Activated CD8-positive, alpha-beta memory T cell treated with anti-CD3 and anti-CD28 coated beads, Interleukin-2, amount 50 U/mL, for 24 hours (primary cell): ENCODE measurements at regions not wholly inside any gene's neighbourhood (a gene's known extent, or its start where the extent isn't known, plus 50 kb on each side); places are given as distances from the start of the nearest gene placed in this dataset.

Source experiments
- DNase-seq: peaks from one replicate; pipeline ENCODE4 v3.0.0-alpha.2; 2020; ENCODE audit errors: extremely low read depth

DNA sequence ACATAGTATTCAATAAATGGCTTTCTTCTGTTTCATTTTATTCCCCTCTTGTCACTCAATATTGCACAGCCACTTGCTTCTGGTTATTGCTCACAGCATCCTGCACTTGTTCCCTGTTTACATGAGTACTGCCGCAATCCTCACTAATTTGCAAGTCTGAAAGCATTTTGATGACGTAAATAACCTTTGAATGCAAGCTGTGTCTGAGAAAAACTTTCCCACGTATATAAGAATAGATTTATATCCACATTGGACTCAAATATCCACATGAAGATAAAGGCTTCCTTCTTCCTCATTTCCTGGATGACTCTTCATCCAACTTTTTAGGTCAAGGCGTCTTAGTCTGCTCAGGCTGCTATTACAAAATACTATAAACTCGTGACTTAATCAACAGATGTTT is 88.2 kb upstream of the DAP start:
- no peak for DNase-seq

DNA sequence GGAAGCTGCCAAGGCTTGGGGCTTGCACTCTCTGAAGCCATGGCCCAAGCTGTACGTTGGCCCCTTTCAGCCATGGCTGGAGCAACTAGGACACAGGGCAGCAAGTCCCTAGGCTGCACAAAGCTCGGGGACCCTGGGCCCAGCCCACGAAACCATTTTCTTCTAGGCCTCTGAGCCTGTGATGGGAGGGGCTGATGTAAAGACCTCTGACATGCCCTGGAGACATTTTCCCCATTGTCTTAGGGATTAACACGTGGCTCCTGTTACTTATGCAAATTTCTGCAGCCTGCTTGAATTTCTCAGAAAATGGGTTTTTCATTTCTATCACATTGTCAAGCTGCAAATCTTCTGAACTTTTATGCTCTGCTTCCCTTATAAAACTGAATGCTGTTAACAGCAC is 83.0 kb upstream of the DAP start:
- no peak for DNase-seq

DNA sequence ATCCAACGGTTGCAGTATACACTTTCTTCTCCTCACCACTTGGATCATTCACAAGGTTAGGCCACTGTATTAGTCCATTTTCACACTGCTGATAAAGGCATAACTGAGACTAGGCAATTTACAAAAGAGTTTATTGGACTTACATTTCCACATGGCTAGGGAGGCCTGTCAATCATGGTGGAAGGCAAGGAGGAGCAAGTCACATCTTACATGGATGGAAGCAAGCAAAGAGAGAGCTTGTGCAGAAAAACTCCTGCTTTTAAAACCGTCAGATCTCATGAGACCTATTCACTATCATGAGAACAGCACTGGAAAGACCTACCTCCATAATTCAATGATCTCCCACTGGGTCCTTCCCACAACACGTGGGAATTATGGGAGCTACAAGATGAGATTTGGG is 81.8 kb upstream of the DAP start:
- DNase-seq, result no peak

DNA sequence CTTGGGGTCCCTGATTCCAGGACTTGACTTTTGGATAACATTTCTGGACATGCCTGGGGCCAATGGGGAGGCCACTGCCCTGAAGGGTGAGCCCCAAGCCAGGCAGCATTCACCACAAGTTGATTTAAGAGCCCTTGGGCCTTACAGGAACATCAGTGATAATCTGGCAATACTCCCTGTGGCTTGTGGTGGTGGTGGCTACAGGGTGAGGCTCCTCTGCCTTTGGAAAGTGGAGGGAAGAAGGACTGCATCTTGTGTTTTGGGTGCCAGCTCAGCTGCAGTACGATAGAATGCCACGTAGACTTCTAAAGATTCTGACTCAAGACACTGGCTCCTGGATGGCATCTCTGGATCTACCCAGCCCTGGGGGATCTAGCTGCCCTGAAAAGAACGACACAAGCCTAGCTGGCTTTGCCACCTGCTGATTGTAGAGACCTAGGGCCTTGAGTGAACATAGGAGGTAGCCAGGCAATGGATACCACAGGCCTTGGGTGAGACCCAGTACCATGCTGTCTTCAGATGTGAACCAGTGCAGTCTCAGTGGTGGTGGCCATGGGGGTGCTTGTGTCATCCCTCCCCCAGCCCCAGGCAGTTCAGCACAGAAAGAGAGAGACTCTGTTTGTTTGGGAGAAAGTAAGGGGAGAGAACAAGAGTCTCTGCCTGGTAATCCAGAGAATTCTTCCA is 79.0 kb upstream of the DAP start:
- no peak for DNase-seq

GRCh38 chr5:10839118-10839517 is 78.1 kb upstream of the DAP start:
- DNase-seq, result no peak

GRCh38 chr5:10838038-10838437 is 77.0 kb upstream of the DAP start:
- no peak for DNase-seq

GRCh38 chr5:10836986-10837385 is 76.0 kb upstream of the DAP start:
- DNase-seq, result no peak

GRCh38 chr5:10834695-10835094 is 73.7 kb upstream of the DAP start:
- no peak for DNase-seq

GRCh38 chr5:10832987-10833386 is 72.0 kb upstream of the DAP start:
- no peak for DNase-seq

GRCh38 chr5:10832421-10832820 is 71.4 kb upstream of the DAP start:
- no peak for DNase-seq

- DNase-seq, result no peak
Observed at GRCh38 chr5:10831419-10831818, 70.4 kb upstream of the DAP start.

GRCh38 chr5:10828241-10828640 is 67.2 kb upstream of the DAP start:
- DNase-seq, result no peak

DNA sequence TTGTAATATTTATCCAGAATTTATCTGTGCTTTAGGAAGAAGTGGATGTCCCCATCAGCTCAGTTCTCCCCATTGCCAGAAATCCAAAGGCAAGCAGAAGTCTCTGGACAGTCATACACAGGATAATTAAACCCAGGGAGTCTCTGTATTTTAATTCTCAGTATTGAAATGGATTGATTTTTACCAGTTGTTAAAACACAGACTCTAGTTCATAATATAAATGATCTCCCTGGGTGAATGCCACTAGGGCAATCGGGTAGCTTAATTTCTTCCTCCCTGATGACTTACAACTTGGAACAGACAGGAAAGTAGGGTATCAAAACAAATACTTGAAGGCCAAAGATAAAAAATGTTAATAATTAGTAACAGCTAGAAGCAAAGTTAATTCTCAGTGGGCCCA is 66.5 kb upstream of the DAP start:
- no peak for DNase-seq

- no peak for DNase-seq
Observed at GRCh38 chr5:10826971-10827370, 65.9 kb upstream of the DAP start.

DNA sequence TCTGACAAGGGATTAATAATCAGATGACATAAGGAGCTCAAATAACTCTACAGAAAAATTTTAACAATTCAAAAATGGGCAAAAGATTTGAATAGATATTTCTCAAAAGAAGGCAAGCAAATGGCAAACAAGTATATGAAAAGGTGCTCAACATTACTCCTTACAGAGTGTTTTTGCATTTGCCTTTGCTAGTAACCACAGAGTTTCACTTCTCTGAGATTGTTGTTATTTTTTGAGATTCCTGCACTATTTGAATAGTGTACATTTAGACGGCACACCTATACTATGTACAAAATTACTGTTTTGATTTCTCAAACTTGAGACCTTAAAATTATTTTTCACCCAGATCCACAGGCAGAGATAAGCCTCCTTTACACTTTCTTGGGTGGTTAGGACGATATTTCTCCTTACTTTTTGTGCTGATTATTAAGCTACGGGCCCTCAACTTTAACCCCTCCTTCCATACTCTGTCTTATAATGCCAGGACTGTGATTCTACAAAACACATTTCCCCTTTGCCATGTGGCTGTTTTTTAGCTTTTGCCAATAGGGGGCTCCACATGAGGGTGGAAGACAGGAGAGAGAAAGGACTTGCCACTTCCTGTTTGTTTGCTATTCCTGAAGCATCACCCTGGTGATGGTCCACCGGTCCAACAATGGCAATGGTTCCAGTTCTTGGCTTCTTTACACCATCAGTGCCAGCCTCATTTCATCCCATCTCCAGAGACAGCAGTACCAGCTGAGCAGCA is 65.0 kb upstream of the DAP start:
- no peak for DNase-seq

DNA sequence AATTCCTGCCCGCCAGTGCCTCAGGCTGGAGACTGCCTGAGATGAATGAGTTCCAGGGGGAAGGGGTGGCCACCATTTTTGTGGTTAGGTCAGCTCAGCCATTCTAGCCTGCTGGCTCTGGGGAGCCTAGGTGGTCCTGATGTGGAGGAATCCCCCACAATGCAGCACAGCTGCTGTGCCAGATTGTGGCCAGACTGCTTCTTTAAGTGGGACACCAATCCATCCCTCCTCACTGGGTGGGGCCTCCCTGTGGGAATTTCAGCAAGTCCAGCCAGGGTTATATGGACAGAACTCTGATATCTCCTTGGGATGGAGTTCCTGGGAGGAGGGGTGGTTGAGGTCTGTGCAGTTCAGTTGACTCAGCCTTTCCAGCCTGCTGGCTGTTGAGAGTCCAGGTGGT is 51.2 kb upstream of the DAP start:
- DNase-seq, result no peak
